ENCODE measurements at regions not wholly inside any gene's neighbourhood (a gene's known extent, or its start where the extent isn't known, plus 50 kb on each side); places are given as distances from the start of the nearest gene placed in this dataset.

DNA sequence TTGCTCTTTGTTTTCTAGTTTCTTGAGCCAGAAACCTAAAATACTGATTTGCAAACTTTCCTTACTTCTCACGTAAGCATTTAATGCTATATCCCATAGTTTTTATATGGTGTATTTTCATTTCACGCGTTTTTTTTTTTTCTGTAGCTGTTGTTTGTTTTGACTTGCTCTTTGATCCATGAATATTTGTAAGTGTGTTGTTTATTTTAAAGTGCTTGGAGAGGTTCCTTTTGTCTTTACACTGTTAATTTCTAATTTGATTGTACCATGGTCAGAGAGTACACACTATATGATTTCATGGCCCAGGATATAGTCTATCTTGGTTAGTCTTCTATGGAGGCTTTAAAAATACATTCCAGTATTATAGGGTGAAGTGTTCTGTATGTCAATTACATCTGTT lies 84.8 kb upstream of the RNF217 start:
- POLR2A ChIA-PET: no interaction called here
- CTCF ChIA-PET: no interaction called here
- TF ChIP-seq FOXK2 (IDR thresholded peaks at IDR 0.05) (no peak), HDGF (IDR thresholded peaks at IDR 0.05; ENCODE audit: borderline replicate concordance) (no peak)
- no peak for DNase-seq (ENCODE audit: extremely low spot score)

DNA sequence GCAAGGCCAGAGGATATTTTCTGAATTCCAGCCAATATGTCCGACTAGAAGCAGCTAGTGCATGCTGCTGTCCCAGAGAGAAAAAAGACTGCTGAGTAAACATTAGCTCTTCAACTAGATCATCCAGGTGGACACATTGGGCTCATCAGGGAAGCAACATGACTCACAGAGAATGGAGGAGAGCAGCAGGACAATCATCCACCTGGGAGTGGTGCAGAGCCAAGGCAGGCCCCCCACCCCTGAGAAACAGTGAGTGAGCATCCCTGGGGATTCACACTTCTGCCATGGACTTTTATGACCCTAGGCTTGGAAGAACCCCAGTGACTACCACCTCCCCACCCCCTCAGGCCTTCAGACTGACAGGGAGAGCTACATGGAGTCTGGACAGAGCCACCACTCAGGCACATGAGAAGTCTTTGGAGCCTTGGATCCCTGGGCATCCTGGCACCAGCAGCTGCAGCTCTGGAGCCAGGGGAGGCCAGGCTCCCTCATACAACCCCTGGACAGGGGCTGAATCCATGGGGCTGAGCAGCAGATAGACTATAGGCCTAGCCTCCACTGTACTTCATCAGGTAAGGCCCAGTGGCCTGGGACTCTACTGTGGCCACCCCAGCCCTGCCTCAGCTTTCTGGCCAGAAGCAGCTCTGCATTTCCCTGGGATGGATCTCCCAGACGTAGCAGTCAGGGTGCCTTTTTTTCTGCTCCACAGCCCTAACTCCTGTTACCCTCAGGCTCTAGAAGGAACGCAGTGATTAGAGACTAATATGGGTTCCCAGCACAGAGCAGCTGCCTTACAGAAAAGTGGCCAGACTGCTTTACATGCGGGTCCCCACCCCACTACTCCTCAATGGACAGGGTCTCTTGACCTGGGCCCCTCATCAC lies 82.9 kb upstream of the RNF217 start:
- TF ChIP-seq HDGF (IDR thresholded peaks at IDR 0.05; ENCODE audit: borderline replicate concordance) (no peak), ELF4 (IDR thresholded peaks at IDR 0.05) (no peak), FOXK2 (IDR thresholded peaks at IDR 0.05) (no peak), BHLHE40 (IDR thresholded peaks at IDR 0.05; ENCODE audit: borderline replicate concordance) (no peak)
- TF ChIP-seq, protein P1, sequence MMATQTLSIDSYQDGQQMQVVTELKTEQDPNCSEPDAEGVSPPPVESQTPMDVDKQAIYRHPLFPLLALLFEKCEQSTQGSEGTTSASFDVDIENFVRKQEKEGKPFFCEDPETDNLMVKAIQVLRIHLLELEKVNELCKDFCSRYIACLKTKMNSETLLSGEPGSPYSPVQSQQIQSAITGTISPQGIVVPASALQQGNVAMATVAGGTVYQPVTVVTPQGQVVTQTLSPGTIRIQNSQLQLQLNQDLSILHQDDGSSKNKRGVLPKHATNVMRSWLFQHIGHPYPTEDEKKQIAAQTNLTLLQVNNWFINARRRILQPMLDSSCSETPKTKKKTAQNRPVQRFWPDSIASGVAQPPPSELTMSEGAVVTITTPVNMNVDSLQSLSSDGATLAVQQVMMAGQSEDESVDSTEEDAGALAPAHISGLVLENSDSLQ (IDR thresholded peaks at IDR 0.05): no peak
- POLR2A ChIA-PET: interaction anchor here (1.4 kb wide), 1 partner anchor 84 kb away, joined by 3 read pairs; no protein-coding TSS in a partner anchor
- no peak for DNase-seq (ENCODE audit: extremely low spot score)
- CTCF ChIA-PET: interaction anchor here (1.0 kb wide), 1 partner anchor 235 kb away, joined by 4 read pairs; no protein-coding TSS in a partner anchor

DNA sequence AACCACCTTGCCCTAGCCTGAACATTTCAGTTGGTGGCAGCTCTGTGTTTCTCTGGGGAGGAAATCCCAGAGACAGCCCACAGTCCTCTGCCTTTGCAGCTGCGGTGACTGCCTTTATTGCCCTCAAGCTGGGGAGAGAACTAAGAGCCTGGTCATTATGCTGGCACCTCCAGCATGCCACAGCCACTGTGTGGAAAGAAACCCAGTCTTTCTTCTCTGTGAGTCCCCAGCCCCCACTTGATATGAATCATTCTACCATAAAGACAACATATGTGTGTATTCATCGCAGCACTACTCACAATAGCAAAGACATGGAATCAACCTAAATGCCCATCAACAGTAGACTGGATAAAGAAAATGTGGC lies 82.3 kb upstream of the RNF217 start:
- DNase-seq (ENCODE audit: extremely low spot score): no peak
- no peak for TF ChIP-seq ZNF384 (IDR thresholded peaks at IDR 0.05)
- no peak for TF ChIP-seq ARNT (IDR thresholded peaks at IDR 0.05)
- TF ChIP-seq, protein P1 (IDR thresholded peaks at IDR 0.05): no peak
- no peak for TF ChIP-seq SUZ12 (IDR thresholded peaks at IDR 0.05)
- TF ChIP-seq FOXM1 (IDR thresholded peaks at IDR 0.05; ENCODE audit: borderline replicate concordance): no peak
- TF ChIP-seq FOXA1 (IDR thresholded peaks at IDR 0.05): no peak
- no peak for TF ChIP-seq BHLHE40 (IDR thresholded peaks at IDR 0.05; ENCODE audit: borderline replicate concordance)
- no peak for TF ChIP-seq LEF1 (IDR thresholded peaks at IDR 0.05; ENCODE audit: borderline replicate concordance)
- TF ChIP-seq HDGF (IDR thresholded peaks at IDR 0.05; ENCODE audit: borderline replicate concordance): no peak
- ChIA-PET POLR2A (no interaction called here), CTCF (interaction anchor here (1.0 kb wide), 1 partner anchor 235 kb away, joined by 4 read pairs; no protein-coding TSS in a partner anchor)

DNA sequence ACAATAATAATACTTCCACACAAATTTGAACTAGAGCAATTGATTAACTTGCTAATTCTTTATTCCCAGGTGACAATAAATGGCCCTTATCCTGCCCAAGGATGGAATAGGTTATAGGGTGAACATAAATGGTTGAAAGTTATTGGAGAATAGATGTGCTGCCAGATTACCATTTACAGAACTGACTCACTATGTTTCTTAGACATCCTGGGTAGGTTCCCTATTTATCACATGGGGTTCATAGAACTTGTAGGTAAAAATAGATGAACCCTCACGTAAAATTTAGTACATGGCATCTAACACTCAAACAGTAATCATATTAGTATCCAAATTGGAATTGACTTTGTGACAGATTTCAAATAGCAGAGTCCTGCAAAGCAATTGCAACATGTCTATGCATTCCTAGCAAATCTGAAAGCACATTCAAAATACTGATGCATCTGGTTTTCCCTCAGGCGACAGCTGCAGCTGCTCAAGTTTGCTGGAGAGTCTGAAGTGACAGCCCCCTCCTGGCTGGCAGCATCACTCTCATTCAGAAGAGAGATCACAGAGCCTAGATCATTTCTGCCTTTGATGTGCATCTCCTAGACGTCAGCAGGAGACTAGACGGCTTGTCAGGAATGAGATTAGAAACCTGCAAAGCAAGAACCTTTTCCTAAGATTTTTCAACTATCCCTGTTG lies 80.2 kb upstream of the RNF217 start:
- TF ChIP-seq TARDBP (IDR thresholded peaks at IDR 0.05): no peak
- TF ChIP-seq ZNF384 (IDR thresholded peaks at IDR 0.05): no peak
- no peak for TF ChIP-seq NFRKB (IDR thresholded peaks at IDR 0.05)
- no peak for TF ChIP-seq LEF1 (IDR thresholded peaks at IDR 0.05; ENCODE audit: borderline replicate concordance)
- ChIA-PET POLR2A (no interaction called here), CTCF (no interaction called here)
- no peak for DNase-seq (ENCODE audit: extremely low spot score)

DNA sequence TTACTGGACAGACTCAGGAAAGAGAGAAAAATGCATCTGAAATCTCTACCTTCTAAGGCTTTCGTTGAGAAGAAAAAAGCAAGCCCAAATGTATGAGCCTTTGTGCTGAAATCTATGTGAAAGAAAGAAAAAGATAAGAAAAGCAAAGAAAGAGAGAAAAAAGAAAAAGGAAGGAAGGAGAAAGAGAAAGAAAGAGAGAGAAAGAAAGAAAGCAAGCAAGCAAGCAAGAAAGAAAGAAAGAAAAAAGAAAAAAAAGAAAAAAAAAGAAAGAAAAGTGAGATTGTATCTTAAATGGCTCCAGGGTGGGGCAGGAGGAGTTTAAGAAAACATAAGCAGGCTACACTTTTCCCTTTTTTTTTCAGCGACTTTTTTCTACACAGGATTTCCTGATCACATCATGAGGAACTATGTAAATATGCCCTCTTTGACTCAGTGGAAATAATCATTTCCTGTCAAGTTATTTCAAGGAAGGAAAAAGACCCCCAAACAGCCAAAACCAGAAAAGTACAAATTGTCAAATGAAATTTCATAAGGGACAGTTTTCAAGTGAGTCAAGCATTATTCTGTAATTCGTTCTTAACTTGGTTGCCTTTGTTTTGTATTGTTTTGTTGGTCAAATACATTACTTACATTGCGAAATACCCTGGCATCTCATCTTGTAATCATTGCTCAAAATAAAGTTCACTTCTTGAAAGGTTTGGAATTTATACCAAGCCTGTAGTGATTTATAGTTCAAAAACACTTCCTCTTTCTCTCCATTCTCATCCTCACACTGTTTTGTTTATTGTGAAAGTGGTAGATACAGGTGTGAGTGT lies 79.5 kb upstream of the RNF217 start:
- ChIA-PET CTCF (no interaction called here), POLR2A (no interaction called here)
- TF ChIP-seq CTBP1 (IDR thresholded peaks at IDR 0.05; ENCODE audit: borderline replicate concordance) (no peak), BHLHE40 (IDR thresholded peaks at IDR 0.05; ENCODE audit: borderline replicate concordance) (no peak), TARDBP (IDR thresholded peaks at IDR 0.05) (no peak), FOXA1 (IDR thresholded peaks at IDR 0.05) (no peak), FOXM1 (IDR thresholded peaks at IDR 0.05; ENCODE audit: borderline replicate concordance) (no peak), ELF4 (IDR thresholded peaks at IDR 0.05) (no peak), L3MBTL2 (conservative IDR thresholded peaks at IDR 0.05) (no peak), ZNF384 (IDR thresholded peaks at IDR 0.05) (no peak), ARNT (IDR thresholded peaks at IDR 0.05) (no peak), LEF1 (IDR thresholded peaks at IDR 0.05; ENCODE audit: borderline replicate concordance) (no peak)
- TF ChIP-seq, protein P1 (IDR thresholded peaks at IDR 0.05): no peak
- no peak for DNase-seq (ENCODE audit: extremely low spot score)

DNA sequence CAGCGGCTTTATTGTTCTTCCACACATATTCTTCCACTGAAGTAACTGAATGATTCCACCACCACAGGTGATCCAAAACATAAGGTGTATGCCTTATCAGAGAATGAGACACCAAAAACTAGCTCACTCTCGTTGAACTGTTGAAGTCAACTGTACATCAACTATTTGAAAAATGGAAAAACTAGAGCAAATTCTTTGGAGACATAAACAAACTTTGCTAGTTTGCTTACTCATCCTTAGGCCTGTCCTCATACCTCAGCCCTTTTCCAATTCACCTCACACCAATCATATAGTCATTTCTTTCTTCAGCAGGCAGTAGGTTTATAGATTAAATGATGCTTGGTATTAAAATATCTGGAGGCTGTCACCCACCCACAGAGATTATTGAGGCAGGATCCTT lies 77.1 kb upstream of the RNF217 start:
- ChIA-PET POLR2A (no interaction called here), CTCF (interaction anchor here (0.7 kb wide), 1 partner anchor 252 kb away, joined by 5 read pairs; no protein-coding TSS in a partner anchor)
- DNase-seq (ENCODE audit: extremely low spot score): no peak
- TF ChIP-seq HDGF (IDR thresholded peaks at IDR 0.05; ENCODE audit: borderline replicate concordance) (no peak), FOXM1 (IDR thresholded peaks at IDR 0.05; ENCODE audit: borderline replicate concordance) (no peak), NFRKB (IDR thresholded peaks at IDR 0.05) (no peak), BHLHE40 (IDR thresholded peaks at IDR 0.05; ENCODE audit: borderline replicate concordance) (no peak), SP1 (IDR thresholded peaks at IDR 0.05) (no peak), FOXA1 (IDR thresholded peaks at IDR 0.05) (no peak), TARDBP (IDR thresholded peaks at IDR 0.05) (no peak), ELF4 (IDR thresholded peaks at IDR 0.05) (no peak), LEF1 (IDR thresholded peaks at IDR 0.05; ENCODE audit: borderline replicate concordance) (no peak), ZNF384 (IDR thresholded peaks at IDR 0.05) (no peak), CTBP1 (IDR thresholded peaks at IDR 0.05; ENCODE audit: borderline replicate concordance) (no peak)
